Uterus (tissue), 3 donors: ENCODE measurements at regions not wholly inside any gene's neighbourhood (a gene's known extent, or its start where the extent isn't known, plus 50 kb on each side); places are given as distances from the start of the nearest gene placed in this dataset.

ENCODE experiments used
- DNase-seq, 2 donors: peaks; one replicate each; pipeline ENCODE4 v3.0.0-alpha.2; 2019 to 2020
- H3K27ac ChIP-seq, 2 donors: fragments of 200-600 bp; sonication (generic); 1 replicate in 1 of 2; 2 replicates in 1 of 2; pipeline ENCODE4 v1.5.1; 2016 to 2018
- H3K27me3 ChIP-seq, 2 donors: fragments of 200-600 bp; sonication (generic); one replicate each; pipeline ENCODE4 v1.5.1; 2018 to 2019; ENCODE audit warnings: control low read depth in 1 of 2
- H3K36me3 ChIP-seq, 2 donors: fragments of 200-600 bp; sonication (generic); one replicate each; pipeline ENCODE4 v1.5.1; 2019; ENCODE audit warnings: control low read depth in 1 of 2
- H3K4me1 ChIP-seq, 2 donors: fragments of 200-600 bp; sonication (generic); one replicate each; pipeline ENCODE4 v1.5.1; 2018 to 2019; ENCODE audit warnings: control low read depth in 1 of 2
- H3K4me3 ChIP-seq, 2 donors: fragments of 200-600 bp; sonication (generic); 1 replicate in 1 of 2; 2 replicates in 1 of 2; pipeline ENCODE4 v1.5.1; 2018 to 2019; ENCODE audit warnings: mild to moderate bottlenecking in 1 of 2
- H3K9me3 ChIP-seq, 2 donors: fragments of 200-600 bp; sonication (generic); one replicate each; pipeline ENCODE4 v1.5.1; 2019; ENCODE audit warnings: control low read depth in 1 of 2
- CTCF ChIP-seq, 4 experiments: fragments of 200-600 bp in 2 of 4; fragments of 450-650 bp in 2 of 4; sonication (generic) in 2 of 4; IDR thresholded peaks; one replicate each; pipeline ENCODE4 v1.5.1; 2016 to 2019; ENCODE audit warnings: antibody characterized with exemption in 4 of 4, mild to moderate bottlenecking in 2 of 4, moderate library complexity in 1 of 4
- POLR2A ChIP-seq, 2 donors: fragments of 450-650 bp; IDR thresholded peaks; one replicate each; pipeline ENCODE4 v1.6.1; 2016; ENCODE audit warnings: antibody characterized with exemption in 2 of 2, mild to moderate bottlenecking in 1 of 2, moderate library complexity in 1 of 2
- intact Hi-C: fragments of 100-400 bp; cut with DNase I; formaldehyde crosslinking; loops from one replicate; pipeline ENCODE4 v1.15.1; 2023; ENCODE audit warnings: low total_unique reads
- donor health status: DM: yes; HTN: yes; CAD: no.

- Histone ChIP-seq H3K36me3 (no peaks in the 10 kb centered on the region), H3K4me3 (no peak overlapping the region), H3K4me1 (no peaks in the 10 kb centered on the region), H3K9me3 (no peaks in the 10 kb centered on the region), H3K27me3 (no peaks in the 10 kb centered on the region), H3K27ac (no peak overlapping the region)
- no peak for DNase-seq
- TF ChIP-seq POLR2A (IDR thresholded peaks at IDR 0.05) (no peak), CTCF (IDR thresholded peaks at IDR 0.05) (no peak)
- intact Hi-C loops, result no loop called here
Measured at GRCh38 chr9:74357577-74357976, 139.6 kb upstream of the RORB start.

- no peak for DNase-seq
- H3K9me3 ChIP-seq, result no peaks in the 10 kb centered on the region
- no peaks in the 10 kb centered on the region for H3K4me1 ChIP-seq
- H3K4me3 ChIP-seq, result no peak overlapping the region
- H3K27me3 ChIP-seq, result no peaks in the 10 kb centered on the region
- no peaks in the 10 kb centered on the region for H3K36me3 ChIP-seq
- TF ChIP-seq POLR2A (IDR thresholded peaks at IDR 0.05), result no peak
- TF ChIP-seq CTCF (IDR thresholded peaks at IDR 0.05), result no peak
- H3K27ac ChIP-seq, result no peak overlapping the region
- intact Hi-C loops, result no loop called here
Measured at GRCh38 chr9:74358959-74359358, 138.2 kb upstream of the RORB start.

- intact Hi-C loops, result no loop called here
- DNase-seq, result no peak
- Histone ChIP-seq H3K4me1 (no peaks in the 10 kb centered on the region), H3K36me3 (no peaks in the 10 kb centered on the region), H3K27me3 (no peaks in the 10 kb centered on the region), H3K4me3 (no peak overlapping the region), H3K9me3 (no peaks in the 10 kb centered on the region), H3K27ac (no peak overlapping the region)
- TF ChIP-seq CTCF (IDR thresholded peaks at IDR 0.05), result no peak
- TF ChIP-seq POLR2A (IDR thresholded peaks at IDR 0.05), result no peak
Measured at GRCh38 chr9:74361508-74361907, 135.6 kb upstream of the RORB start.

- no peaks in the 10 kb centered on the region for H3K4me1 ChIP-seq
- H3K27ac ChIP-seq, result no peak overlapping the region
- DNase-seq, result no peak
- H3K9me3 ChIP-seq, result no peaks in the 10 kb centered on the region
- H3K4me3 ChIP-seq, result no peak overlapping the region
- no peaks in the 10 kb centered on the region for H3K27me3 ChIP-seq
- TF ChIP-seq CTCF (IDR thresholded peaks at IDR 0.05), result no peak
- no peak for TF ChIP-seq POLR2A (IDR thresholded peaks at IDR 0.05)
- H3K36me3 ChIP-seq, result no peaks in the 10 kb centered on the region
- intact Hi-C loops, result no loop called here
Measured at GRCh38 chr9:74362423-74362822, 134.7 kb upstream of the RORB start.

- Histone ChIP-seq H3K4me3 (no peak overlapping the region), H3K27ac (no peak overlapping the region), H3K36me3 (no peaks in the 10 kb centered on the region), H3K4me1 (no peaks in the 10 kb centered on the region), H3K9me3 (no peaks in the 10 kb centered on the region), H3K27me3 (no peaks in the 10 kb centered on the region)
- TF ChIP-seq CTCF (IDR thresholded peaks at IDR 0.05) (no peak), POLR2A (IDR thresholded peaks at IDR 0.05) (no peak)
- DNase-seq, result no peak
- intact Hi-C loops, result no loop called here
Measured at GRCh38 chr9:74366111-74366510, 131.0 kb upstream of the RORB start.
